ENCODE measurements at regions not wholly inside any gene's neighbourhood (a gene's known extent, or its start where the extent isn't known, plus 50 kb on each side); places are given as distances from the start of the nearest gene placed in this dataset.
"Not testable (repeated sequence)": the region's sequence is repeated elsewhere in the genome, so short reads cannot be mapped to it uniquely, and the experiment has no call there.

- no peak for DNase-seq
- no peak for ATAC-seq
- Mint-ChIP-seq H3K36me3 (ENCODE audit: insufficient read depth) (peaks cover 21% of the 10 kb centered on the region), H3K27me3 (ENCODE audit: low read depth) (no peaks in the 10 kb centered on the region), H3K4me1 (ENCODE audit: low read depth) (no peaks in the 10 kb centered on the region), H3K4me3 (no peak overlapping the region), H3K9me3 (peaks cover 15% of the 10 kb centered on the region)
Observed at GRCh38 chr17:82998637-82999036, 80.8 kb upstream of the METRNL start.

- H3K4me1 Mint-ChIP-seq (ENCODE audit: low read depth): no peaks in the 10 kb centered on the region
- peaks cover 18% of the 10 kb centered on the region for H3K36me3 Mint-ChIP-seq (ENCODE audit: insufficient read depth)
- peaks cover 5% of the 10 kb centered on the region for H3K9me3 Mint-ChIP-seq
- no peak overlapping the region for H3K4me3 Mint-ChIP-seq
- ATAC-seq: no peak
- DNase-seq: no peak
- no peaks in the 10 kb centered on the region for H3K27me3 Mint-ChIP-seq (ENCODE audit: low read depth)
Observed at GRCh38 chr17:83000738-83001137, 78.7 kb upstream of the METRNL start.

GRCh38 chr17:83002118-83002805 is 77.1 kb upstream of the METRNL start:
- Mint-ChIP-seq H3K27me3 (ENCODE audit: low read depth) (no peaks in the 10 kb centered on the region), H3K9me3 (peaks cover 5% of the 10 kb centered on the region), H3K36me3 (ENCODE audit: insufficient read depth) (peaks cover 23% of the 10 kb centered on the region), H3K4me3 (no peak overlapping the region), H3K4me1 (ENCODE audit: low read depth) (no peaks in the 10 kb centered on the region)
- no peak for ATAC-seq
- no peak for DNase-seq

- Mint-ChIP-seq H3K36me3 (ENCODE audit: insufficient read depth) (peaks cover 18% of the 10 kb centered on the region), H3K27me3 (ENCODE audit: low read depth) (no peaks in the 10 kb centered on the region), H3K4me3 (no peak overlapping the region), H3K9me3 (no peaks in the 10 kb centered on the region), H3K4me1 (ENCODE audit: low read depth) (no peaks in the 10 kb centered on the region)
- DNase-seq (no peak), ATAC-seq (no peak)
Observed at GRCh38 chr17:83004791-83005380, 74.5 kb upstream of the METRNL start.

GRCh38 chr17:83005639-83006038 is 73.8 kb upstream of the METRNL start:
- no peaks in the 10 kb centered on the region for H3K9me3 Mint-ChIP-seq
- no peak for ATAC-seq
- H3K4me1 Mint-ChIP-seq (ENCODE audit: low read depth): no peaks in the 10 kb centered on the region
- H3K27me3 Mint-ChIP-seq (ENCODE audit: low read depth): no peaks in the 10 kb centered on the region
- DNase-seq: no peak
- no peak overlapping the region for H3K4me3 Mint-ChIP-seq
- H3K36me3 Mint-ChIP-seq (ENCODE audit: insufficient read depth): peaks cover 17% of the 10 kb centered on the region

GRCh38 chr17:83006515-83007455 is 72.6 kb upstream of the METRNL start:
- H3K27me3 Mint-ChIP-seq (ENCODE audit: low read depth): no peaks in the 10 kb centered on the region
- H3K4me1 Mint-ChIP-seq (ENCODE audit: low read depth): no peaks in the 10 kb centered on the region
- no peak overlapping the region for H3K4me3 Mint-ChIP-seq
- H3K36me3 Mint-ChIP-seq (ENCODE audit: insufficient read depth): peaks cover 11% of the 10 kb centered on the region
- no peaks in the 10 kb centered on the region for H3K9me3 Mint-ChIP-seq
- DNase-seq: no peak
- no peak for ATAC-seq

GRCh38 chr17:83007504-83008185 is 71.8 kb upstream of the METRNL start:
- no peaks in the 10 kb centered on the region for H3K9me3 Mint-ChIP-seq
- DNase-seq: no peak
- H3K36me3 Mint-ChIP-seq (ENCODE audit: insufficient read depth): peaks cover 11% of the 10 kb centered on the region
- H3K27me3 Mint-ChIP-seq (ENCODE audit: low read depth): no peaks in the 10 kb centered on the region
- no peaks in the 10 kb centered on the region for H3K4me1 Mint-ChIP-seq (ENCODE audit: low read depth)
- ATAC-seq: no peak
- no peak overlapping the region for H3K4me3 Mint-ChIP-seq

- Mint-ChIP-seq H3K36me3 (ENCODE audit: insufficient read depth) (peaks cover 11% of the 10 kb centered on the region), H3K9me3 (no peaks in the 10 kb centered on the region), H3K4me3 (no peak overlapping the region), H3K4me1 (ENCODE audit: low read depth) (no peaks in the 10 kb centered on the region), H3K27me3 (ENCODE audit: low read depth) (no peaks in the 10 kb centered on the region)
- DNase-seq: no peak
- no peak for ATAC-seq
Observed at GRCh38 chr17:83008186-83008510, 71.3 kb upstream of the METRNL start.

GRCh38 chr17:83008526-83008925 is 70.9 kb upstream of the METRNL start:
- Mint-ChIP-seq H3K36me3 (ENCODE audit: insufficient read depth) (peaks cover 11% of the 10 kb centered on the region), H3K9me3 (no peaks in the 10 kb centered on the region), H3K4me1 (ENCODE audit: low read depth) (no peaks in the 10 kb centered on the region), H3K4me3 (no peak overlapping the region), H3K27me3 (ENCODE audit: low read depth) (no peaks in the 10 kb centered on the region)
- no peak for ATAC-seq
- no peak for DNase-seq

- ATAC-seq: no peak
- Mint-ChIP-seq H3K4me3 (no peak overlapping the region), H3K9me3 (no peaks in the 10 kb centered on the region), H3K36me3 (ENCODE audit: insufficient read depth) (peaks cover 11% of the 10 kb centered on the region), H3K27me3 (ENCODE audit: low read depth) (no peaks in the 10 kb centered on the region), H3K4me1 (ENCODE audit: low read depth) (no peaks in the 10 kb centered on the region)
- DNase-seq: no peak
Observed at GRCh38 chr17:83009414-83010205, 69.8 kb upstream of the METRNL start.

GRCh38 chr17:83010206-83011200 is 68.9 kb upstream of the METRNL start:
- Mint-ChIP-seq H3K4me3 (no peak overlapping the region), H3K27me3 (ENCODE audit: low read depth) (no peaks in the 10 kb centered on the region), H3K36me3 (ENCODE audit: insufficient read depth) (peaks cover 5% of the 10 kb centered on the region), H3K4me1 (ENCODE audit: low read depth) (no peaks in the 10 kb centered on the region), H3K9me3 (no peaks in the 10 kb centered on the region)
- ATAC-seq (no peak), DNase-seq (no peak)

GRCh38 chr17:83011676-83012075 is 67.7 kb upstream of the METRNL start:
- not testable (repeated sequence) for H3K4me1 Mint-ChIP-seq (ENCODE audit: low read depth); ATAC-seq; DNase-seq; H3K9me3 Mint-ChIP-seq; H3K27me3 Mint-ChIP-seq (ENCODE audit: low read depth); H3K36me3 Mint-ChIP-seq (ENCODE audit: insufficient read depth); H3K4me3 Mint-ChIP-seq

GRCh38 chr17:83012200-83012785 is 67.1 kb upstream of the METRNL start:
- Mint-ChIP-seq H3K9me3 (no peaks in the 10 kb centered on the region), H3K4me1 (ENCODE audit: low read depth) (no peaks in the 10 kb centered on the region), H3K27me3 (ENCODE audit: low read depth) (no peaks in the 10 kb centered on the region), H3K4me3 (no peak overlapping the region), H3K36me3 (ENCODE audit: insufficient read depth) (no peaks in the 10 kb centered on the region)
- DNase-seq (no peak), ATAC-seq (no peak)
